HG03196 (cell line): ENCODE measurements at regions not wholly inside any gene's neighbourhood (a gene's known extent, or its start where the extent isn't known, plus 50 kb on each side); places are given as distances from the start of the nearest gene placed in this dataset.
"Not testable (repeated sequence)": the region's sequence is repeated elsewhere in the genome, so short reads cannot be mapped to it uniquely, and the experiment has no call there.

ENCODE experiments used
- ATAC-seq: cut with Tn5 transposase; IDR thresholded peaks from one replicate; pipeline ENCODE4 v1.9.1; 2021; ENCODE audit not compliant: unreplicated experiment

- ATAC-seq: no peak
Measured at GRCh38 chr3:177495566-177495965, 298.3 kb upstream of the TBL1XR1 start.

- no peak for ATAC-seq
Measured at GRCh38 chr3:177498037-177498857, 301.0 kb upstream of the TBL1XR1 start.

- ATAC-seq: not testable (repeated sequence)
Measured at GRCh38 chr3:177499039-177499438, 301.8 kb upstream of the TBL1XR1 start.

- ATAC-seq: no peak
Measured at GRCh38 chr3:177499779-177500423, 302.6 kb upstream of the TBL1XR1 start.

- no peak for ATAC-seq
Measured at GRCh38 chr3:177510693-177511216, 313.5 kb upstream of the TBL1XR1 start.

GRCh38 chr3:177512945-177513814, 315.9 kb upstream of the TBL1XR1 start:
- no peak for ATAC-seq

GRCh38 chr3:177513815-177514610, 316.7 kb upstream of the TBL1XR1 start:
- no peak for ATAC-seq

GRCh38 chr3:177514611-177515499, 317.6 kb upstream of the TBL1XR1 start:
- ATAC-seq: no peak

GRCh38 chr3:177515786-177516157, 318.5 kb upstream of the TBL1XR1 start:
- ATAC-seq: no peak

- no peak for ATAC-seq
Measured at GRCh38 chr3:177516158-177517011, 319.1 kb upstream of the TBL1XR1 start.

- no peak for ATAC-seq
Measured at GRCh38 chr3:177517906-177518305, 320.6 kb upstream of the TBL1XR1 start.

GRCh38 chr3:177519588-177519987, 322.3 kb upstream of the TBL1XR1 start:
- no peak for ATAC-seq

- ATAC-seq: no peak
Measured at GRCh38 chr3:177521305-177521704, 324.0 kb upstream of the TBL1XR1 start.

- no peak for ATAC-seq
Measured at GRCh38 chr3:177522051-177522450, 324.8 kb upstream of the TBL1XR1 start.

- ATAC-seq: no peak
Measured at GRCh38 chr3:177523067-177523675, 325.9 kb upstream of the TBL1XR1 start.

GRCh38 chr3:177523872-177524438, 326.7 kb upstream of the TBL1XR1 start:
- ATAC-seq: no peak

- ATAC-seq: no peak
Measured at GRCh38 chr3:177524742-177525141, 327.5 kb upstream of the TBL1XR1 start.

GRCh38 chr3:177525414-177525813, 328.1 kb upstream of the TBL1XR1 start:
- no peak for ATAC-seq
